Hippocampal formation (tissue), 2 donors: ENCODE measurements at regions not wholly inside any gene's neighbourhood (a gene's known extent, or its start where the extent isn't known, plus 50 kb on each side); places are given as distances from the start of the nearest gene placed in this dataset.
"Not testable (repeated sequence)": the region's sequence is repeated elsewhere in the genome, so short reads cannot be mapped to it uniquely, and the experiment has no call there.

Experiments
- DNase-seq, 2 donors: peaks; one replicate each; lab custom pipeline; 2025; lab: John Stamatoyannopoulos, UW

DNA sequence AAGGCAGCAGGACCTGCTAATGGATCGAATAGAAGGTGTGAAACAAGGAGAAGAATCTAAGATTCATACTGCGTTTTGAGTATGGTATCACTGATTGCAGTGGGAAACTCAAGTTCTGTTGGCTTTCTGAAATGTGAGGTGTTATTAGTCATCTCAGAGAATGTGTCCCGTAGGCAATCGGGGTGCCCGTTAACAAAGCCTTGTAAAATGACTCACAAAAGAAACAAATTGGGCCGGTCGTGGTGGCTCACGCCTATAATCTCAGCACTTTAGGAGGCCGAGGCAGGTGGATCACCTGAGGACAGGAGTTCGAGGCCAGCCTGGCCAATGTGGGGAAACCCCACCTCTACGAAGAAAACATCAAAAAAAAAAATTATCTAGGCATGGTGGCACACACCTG lies 118.2 kb upstream of the C7orf33 start:
- DNase-seq = no peak

DNA sequence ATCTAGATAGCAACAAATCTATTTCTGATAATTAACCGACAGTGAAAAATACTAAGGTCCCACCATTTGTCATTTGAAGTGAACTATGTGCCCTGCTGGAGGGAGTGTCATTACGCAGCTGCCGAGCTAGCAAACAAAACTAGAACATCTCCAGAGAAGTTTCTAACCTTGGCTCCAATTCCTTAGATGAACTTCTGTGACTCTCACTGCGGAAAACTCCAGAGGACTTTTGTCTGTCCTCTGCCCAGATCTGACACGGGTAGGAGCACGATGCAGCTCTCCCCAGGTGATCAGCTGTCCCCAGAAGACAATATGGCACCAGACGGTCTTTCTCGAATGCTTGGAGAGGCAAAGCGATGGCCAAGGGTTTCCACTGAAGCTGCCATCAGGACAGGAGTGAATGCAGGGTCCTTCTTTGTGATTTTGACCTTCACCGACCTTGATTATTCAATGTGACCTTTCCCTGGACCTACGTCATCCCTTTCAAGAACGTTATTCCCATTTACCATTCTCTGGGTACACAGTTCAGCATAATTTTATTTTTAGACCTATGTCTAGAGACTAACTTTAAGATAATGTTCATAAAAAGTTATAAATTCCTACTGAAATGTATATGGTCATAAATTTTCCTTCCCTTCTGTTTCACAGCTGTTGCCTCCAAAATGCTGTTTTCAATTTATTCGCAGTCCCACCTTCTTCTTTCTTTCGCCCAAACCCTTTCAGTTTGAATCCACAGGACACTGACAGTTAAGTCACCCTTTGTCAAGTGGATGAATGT lies 116.7 kb upstream of the C7orf33 start:
- DNase-seq = no peak

DNA sequence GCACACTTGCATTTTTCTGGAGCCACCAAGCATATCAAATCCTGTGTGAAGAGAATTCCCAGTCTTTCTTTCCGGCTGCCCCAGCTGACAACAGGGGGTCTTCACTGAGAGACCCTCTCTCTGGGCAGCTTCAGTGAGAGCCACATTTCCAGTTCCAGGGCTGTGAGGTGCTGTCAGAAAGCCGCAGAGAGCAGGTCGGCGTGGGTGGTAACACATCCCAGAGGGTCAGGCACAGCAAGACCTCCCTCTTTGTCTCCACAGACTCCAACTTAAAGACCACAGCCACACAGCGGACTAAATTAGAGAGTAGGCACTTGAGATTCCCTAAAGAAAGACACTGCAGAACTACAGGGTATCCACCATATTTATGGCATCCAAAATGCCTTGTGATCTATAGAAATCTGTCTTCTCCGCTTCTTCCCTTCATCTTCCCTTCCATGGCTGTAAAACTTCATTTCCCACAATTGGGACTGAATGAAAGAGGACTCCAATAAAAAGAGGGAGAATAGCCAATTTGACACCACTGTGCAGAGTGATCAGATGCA lies 116.0 kb upstream of the C7orf33 start:
- DNase-seq = no peak

DNA sequence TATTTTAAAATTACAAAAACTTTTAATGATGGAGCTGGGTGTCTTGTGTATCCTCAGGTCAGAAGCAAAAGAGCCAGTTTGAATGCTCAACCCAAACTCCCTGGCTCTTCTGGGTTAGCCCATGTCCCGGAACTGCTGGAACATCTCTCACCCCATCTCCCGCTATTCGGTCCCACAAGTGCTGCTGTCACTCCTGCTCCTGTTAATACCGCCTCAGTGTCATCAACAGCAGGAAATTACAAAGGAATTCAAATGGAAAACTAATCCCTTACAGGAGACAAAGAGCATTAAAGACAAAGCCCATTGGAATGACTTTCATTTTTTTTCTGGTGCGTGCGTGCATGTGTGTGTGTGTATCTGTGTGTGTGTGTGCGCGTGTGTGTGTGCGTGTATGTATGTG lies 112.0 kb upstream of the C7orf33 start:
- DNase-seq = no peak

DNA sequence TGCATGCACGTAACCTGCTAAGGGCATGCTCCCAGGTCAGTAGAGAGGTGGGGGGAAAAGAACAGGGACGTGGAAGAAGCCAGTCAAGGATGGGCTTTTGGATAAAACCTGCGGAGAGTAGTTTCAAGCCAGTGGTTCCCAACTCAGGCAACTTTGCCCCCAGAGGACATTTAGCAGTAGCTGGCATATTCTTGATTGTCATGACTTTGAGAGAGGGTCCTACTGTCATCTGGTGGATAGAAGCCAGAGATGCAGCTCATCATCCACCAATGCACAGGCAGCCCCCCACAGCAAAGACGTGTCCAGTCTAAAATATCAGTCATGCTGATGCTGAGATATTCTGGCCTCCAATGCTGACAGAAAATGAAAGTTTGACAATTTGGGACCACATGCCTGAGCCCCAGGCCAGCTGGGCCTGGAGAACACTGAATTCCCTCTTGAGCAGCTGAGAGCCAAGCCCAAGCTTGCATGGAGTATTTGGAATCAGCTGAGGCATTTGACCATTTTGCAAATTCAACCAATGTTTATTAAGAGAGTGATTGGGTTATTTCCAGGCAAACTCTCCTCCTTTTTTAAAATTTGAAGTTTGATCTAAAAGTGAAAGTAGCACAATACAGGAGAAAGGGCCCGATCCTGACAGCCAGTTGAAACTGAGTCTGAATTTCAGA lies 110.0 kb upstream of the C7orf33 start:
- no peak for DNase-seq

DNA sequence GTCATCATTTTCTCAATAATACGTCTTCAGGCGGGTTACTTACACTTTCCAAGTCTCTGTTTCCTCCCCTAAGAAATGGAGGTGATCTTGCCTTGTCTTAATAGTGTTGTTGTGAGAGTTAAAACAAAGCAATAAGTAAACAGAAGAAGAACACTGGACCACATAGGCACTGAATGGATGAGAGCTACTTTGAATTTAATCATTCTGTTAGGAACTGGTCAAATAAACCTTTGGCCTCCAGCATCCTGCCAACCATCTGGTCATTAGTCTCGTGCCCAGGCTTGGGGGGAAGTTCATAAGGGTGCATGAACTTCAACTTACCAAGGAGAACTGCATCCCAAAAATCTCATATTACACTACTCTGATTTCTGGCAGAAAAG lies 109.4 kb upstream of the C7orf33 start:
- no peak for DNase-seq

DNA sequence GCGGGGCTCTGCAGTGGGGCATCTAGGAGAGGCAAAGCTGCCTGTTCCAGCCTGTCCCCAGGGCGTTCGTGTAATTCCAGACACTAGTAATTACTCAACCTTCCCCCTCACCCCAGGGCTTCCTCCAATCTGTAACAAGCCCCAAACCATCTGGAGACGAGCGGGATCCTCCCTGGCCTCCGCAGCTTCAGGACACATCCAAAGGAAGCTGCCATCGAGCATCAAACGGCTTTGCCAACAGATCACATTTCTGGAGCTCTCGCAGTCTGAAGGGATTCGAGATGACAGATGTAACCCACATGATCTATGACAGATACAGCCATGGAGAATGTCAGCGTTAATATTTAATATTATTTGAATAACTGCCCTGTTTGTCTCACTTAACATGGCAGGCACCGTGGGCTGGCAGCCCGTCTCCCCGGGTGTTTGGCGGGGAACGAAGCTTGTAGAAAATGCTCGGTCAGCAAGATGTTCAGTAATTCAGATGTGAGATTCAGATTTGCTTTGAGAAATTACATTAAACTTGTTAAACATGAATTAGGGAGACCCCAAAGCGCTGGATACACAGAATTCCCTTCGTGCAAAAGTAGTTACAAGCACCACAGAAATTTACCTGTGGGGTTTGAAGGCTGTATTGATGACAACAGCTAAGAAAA lies 108.5 kb upstream of the C7orf33 start:
- DNase-seq = no peak

DNA sequence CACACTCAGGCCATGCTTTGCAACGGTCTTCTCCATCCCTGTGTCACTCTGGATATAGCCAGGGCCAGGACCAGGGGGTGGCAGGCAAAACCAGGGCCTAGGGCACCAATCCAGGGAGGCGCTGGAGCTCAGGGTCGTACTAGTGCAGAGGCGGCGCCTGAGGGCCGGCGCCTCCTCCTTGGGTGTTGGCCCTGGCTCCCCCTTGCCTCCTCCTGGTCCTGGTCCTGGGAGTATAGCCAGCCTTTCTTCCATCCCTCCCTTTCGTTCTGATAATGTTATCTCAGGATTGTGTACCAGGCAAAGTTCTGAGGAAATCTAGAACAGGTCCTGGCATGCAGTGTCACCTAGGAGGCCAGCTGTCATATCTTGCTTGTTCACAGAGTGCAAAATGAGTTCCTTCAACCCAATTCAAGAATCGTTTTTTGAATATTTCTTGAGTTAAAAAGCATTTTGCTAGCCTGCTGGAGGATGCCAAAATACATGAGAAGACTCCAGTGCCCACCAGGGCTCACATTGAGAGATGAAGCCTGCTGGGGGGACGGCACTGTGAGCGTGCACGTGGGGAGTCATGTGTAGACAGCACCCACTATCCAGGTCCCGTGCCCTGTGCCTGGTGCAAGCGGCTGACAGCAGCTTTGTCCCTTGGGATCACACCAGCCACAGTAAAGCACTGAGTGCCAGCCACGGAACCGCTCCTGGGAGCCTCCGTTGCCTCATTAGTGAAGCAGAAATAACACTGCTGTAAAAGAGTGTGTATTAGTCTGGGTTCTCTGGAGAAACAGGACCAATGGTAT lies 106.9 kb upstream of the C7orf33 start:
- no peak for DNase-seq

DNA sequence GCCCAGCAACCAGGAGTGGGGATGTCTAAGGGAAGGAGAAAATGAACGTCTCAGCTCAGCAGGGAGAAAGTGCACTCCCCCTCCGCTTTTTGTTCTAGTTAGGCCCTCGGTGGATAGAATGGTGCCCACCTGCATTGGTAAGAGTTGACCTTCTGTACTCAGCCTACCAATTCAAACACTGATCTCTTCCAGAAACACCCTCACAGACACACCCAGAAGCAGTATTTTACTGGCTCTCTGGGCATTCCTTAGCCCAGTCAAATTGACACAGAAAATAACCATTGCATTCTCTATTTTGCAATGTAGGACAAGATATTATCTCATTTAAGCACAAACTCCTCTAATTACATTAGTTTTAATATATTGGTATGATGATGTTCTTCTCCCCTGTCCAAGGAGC lies 106.1 kb upstream of the C7orf33 start:
- DNase-seq = no peak

DNA sequence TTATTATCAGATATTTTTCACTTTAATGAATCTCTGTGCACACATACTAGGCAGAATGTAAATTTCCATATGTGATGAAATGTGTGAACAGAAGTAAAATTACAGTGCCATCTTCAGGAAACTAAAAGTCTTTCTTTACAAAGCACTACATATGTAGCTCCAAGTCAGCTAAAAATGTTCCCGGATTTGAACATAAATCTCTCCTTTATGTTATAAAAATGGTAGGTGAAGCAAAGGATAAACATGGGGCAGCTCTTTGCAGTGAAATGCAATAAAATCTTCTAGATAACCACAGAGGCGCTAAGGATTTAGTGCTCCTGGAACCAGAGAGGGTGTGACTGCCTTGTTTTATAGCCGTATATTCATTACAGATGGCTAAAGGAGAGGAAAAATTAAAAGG lies 104.9 kb upstream of the C7orf33 start:
- DNase-seq = peak in 1 of 2 donors; percentile 45

DNA sequence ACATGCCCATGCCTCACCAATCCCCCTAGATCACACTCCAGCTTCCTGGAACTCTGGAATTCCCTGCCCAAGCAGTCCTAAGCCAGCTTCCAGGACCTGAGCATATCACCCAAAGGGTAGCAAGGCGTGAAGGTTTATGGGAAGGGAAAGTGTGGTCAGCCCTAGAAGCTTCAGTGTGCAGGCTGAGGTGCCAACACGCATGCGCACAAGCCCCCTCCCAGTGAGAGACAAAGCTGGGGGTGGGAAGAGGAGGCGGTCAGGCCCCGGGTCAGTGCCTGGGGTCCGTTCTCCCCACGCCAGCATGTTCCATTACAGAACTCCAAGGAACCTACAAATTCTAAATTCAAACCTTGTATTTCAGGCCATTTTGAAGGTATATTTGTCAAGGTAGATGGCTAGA lies 103.6 kb upstream of the C7orf33 start:
- DNase-seq = no peak

DNA sequence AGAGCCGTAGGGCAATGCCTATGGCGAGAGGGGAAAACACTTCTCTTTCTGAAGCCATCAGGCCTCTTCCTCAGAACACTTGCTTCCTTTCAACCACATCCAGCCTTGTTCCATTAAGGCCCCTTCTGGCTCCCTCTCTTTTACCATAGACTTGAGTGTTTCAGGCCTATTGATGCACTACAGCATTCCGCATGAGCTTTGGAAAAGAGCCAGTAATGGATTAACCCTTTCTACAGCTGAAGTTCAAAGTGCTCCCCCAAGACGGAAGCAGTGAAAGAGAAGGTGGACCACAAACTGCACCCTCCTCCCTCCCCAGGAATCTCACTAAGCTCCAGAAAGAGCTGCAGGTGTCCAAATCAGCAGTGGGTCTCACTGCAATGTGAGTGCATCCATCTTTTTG lies 102.7 kb upstream of the C7orf33 start:
- DNase-seq = no peak

DNA sequence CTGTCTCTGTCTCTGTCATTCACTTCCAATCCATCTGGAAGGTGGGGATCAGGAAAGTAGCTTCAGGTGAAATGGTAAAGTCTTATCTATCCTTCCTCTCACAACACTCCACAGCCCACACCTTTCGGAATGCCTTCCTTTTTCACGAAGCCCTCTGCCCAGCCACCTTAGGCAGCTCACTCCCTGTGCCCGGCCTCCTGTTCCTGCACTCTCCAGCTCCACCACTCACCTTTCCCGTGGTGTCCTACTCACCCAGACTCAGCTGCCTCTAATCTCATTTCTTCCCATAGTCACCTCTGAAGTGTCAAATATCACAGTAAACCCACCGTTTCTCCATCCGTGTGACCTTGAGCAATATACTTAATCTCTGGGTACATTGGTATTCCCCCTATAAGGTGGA lies 100.9 kb upstream of the C7orf33 start:
- DNase-seq = no peak

DNA sequence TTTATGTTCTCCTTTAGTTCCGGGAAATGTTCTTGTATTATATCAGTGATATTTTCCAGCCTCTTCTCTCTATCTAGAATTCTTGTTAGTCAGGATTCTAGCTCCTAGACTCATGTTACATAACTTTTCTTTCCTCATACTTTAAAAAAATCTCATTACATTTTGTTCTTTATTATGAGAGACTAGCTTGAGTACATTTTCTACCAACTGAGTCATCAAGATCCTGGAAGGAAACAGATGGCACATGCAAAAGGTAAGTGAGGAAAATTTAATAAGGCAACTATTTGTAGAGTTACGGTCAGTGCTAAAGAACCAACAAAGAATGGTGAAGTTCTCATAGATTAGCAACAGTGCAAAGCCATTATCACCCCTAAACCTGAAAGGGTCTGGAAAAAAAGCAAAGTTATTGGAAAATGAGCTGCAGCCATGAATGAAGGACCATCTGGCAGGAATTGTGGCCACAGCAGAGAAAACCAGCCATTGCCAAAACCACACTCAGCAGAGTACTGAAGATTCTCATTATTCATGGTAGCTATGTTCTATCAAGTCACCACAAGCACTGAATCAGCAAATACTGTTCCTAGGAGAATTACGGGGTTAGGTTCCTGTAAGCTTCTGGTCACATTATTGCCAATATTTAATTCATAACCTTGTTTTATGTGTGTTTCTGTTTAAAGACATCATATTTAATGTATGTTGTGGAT lies 98.3 kb upstream of the C7orf33 start:
- no peak for DNase-seq

DNA sequence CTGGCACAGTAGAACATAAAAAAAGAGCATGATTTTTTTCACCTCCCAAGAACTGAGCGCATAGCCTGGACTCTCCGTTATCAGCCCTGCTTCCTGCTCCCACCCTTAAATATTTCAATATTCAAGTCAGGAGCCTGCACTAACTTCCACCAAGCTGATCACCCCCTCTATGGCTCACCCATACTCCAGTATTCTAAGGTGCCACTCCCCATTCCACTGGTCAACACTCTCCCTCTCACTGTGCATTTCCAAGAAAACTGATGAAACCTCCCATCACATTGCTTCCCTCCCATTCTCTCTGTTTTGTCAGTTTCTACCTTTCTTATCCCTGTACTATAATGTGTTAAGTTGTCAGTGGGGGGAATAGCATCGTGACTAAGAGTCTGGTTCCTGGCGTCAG lies 95.0 kb upstream of the C7orf33 start:
- no peak for DNase-seq

DNA sequence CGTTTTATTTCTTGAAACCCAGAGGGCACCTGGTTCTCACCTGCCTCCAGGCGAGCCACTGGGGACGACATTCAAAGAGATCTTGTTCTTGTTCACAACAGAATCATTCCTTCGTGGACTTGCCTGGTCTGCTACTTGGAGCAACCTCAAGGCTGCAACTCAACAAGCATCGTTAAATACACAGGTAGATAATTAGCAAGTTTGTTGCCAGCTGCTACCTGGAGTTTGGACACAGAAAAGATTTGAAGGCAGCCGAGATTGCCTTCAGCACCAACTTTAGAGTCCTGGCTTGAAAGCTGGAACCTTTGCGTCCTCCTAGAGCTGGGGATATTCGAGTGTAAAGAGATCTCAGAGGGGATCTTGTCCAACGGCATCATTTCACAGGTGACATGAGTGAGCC lies 89.6 kb upstream of the C7orf33 start:
- DNase-seq = no peak

DNA sequence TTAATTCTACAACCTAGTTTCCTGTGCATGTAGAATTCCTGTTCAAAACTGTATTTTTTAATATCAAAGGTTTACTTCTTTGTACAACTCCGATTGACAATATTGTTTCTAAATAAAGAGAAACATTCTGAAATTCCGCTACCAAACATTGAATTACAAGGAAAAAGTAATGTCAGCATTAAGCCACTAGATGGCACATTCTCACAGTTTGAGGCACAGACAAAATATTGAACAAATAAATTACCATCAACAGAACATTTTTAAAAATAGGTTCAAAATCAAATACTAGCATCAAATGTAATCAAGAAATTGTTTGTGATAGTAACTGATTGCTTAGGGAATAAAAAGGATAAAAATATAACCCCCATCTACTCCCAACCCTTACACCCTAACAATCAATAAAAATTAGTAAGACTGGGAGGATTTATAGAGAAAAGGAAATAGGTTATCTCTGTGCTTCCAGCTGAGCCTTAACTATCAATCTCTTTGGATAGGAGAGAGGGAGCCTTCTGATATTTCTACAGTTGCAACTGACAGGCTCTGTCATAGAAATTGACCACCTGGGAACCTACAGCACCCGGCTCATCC lies 86.6 kb upstream of the C7orf33 start:
- DNase-seq = peak in 1 of 2 donors; percentile 30

DNA sequence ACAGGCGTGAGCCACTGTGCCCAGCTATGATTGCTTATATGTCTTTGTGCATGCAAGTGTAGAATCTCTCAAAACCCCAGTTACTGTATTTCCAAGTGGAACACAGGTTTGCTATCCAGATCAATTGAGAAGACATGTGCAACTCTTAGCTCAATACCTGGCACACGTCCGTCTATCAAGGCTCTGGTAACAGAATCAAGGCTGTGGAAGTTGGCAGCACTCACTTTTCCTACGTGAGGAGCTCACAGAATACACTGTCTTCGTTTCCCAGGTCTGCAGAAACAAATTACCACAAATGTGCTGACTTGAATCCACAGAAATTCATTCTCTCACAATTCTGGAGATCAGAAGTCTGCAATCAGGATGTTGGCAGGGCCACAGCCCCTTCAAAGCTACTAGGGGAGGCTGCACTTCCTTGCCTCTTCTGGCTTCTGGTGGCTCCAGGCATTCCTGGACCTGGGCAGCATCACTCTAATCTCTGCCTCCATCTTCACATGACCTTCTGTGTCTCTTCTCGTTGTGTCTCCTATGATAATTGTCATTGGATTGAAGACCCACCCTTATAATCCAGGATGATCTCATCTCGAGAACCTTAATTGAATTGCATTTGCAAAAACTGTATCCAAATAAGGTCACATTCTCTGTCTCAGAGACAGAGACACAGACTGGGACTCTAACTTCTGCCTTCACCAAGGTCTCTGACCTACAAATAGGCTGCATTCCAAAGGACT lies 84.8 kb upstream of the C7orf33 start:
- DNase-seq = no peak

DNA sequence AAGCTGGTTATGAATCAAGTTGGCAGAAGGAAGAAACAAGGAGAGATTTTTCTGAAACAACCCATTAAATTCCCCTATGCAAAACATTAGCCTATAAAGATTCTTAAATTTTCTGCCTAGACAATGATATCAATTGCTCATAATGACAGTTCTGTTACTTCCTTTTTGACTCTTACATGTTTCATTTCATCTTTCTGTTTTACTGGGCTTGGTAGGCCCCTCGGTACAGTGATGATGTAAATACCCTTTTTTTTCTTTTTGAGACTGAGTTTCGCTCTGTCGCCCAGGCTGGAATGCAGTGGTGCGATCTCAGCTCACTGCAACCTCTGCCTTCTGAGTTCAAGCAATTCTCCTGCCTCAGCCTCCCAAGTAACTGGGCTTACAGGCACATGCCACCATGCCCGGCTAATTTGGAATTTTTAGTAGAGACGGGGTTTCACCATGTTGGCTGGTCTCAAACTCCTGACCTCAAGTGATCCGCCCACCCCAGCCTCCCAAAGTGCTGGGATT lies 83.4 kb upstream of the C7orf33 start:
- not testable (repeated sequence) for DNase-seq

DNA sequence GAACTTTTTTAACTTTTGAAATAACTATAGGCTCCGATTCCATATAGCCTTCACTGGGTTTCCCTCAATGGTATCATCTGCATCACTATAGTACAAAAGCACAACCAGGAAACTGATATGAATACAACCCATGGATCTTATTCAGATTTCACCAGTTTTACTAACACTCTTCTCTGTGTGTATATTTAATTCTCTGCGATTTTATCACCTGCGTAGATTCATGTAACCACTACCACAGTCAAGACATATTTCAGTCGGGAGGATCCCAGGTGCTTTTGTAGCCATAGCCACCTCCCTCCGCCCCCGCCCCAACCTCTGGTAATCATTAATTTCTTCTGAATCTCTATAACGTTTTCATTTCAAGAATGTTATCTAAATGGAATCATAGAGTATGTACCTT lies 82.8 kb upstream of the C7orf33 start:
- no peak for DNase-seq
